HepG2 (cell line): ENCODE measurements at regions not wholly inside any gene's neighbourhood (a gene's known extent, or its start where the extent isn't known, plus 50 kb on each side); places are given as distances from the start of the nearest gene placed in this dataset.

ENCODE experiments used
- HMG20B ChIP-seq: conservative IDR thresholded peaks from 2 replicates; pipeline ENCODE4 v1.6.1; 2016; ENCODE audit warnings: missing genetic modification reagents, missing compliant biosample characterization
- IRF2 ChIP-seq: IDR thresholded peaks from 2 replicates; pipeline ENCODE4 v1.6.1; 2018; ENCODE audit warnings: missing genetic modification reagents, missing compliant biosample characterization
- KDM3A ChIP-seq: IDR thresholded peaks from 2 replicates; pipeline ENCODE4 v1.6.1; 2018; ENCODE audit warnings: low read depth, missing compliant biosample characterization
- NBN ChIP-seq: fragments of 450-650 bp; conservative IDR thresholded peaks from 2 replicates; pipeline ENCODE4 v1.6.1; 2017
- NFYB ChIP-seq: sonication (generic); formaldehyde crosslinking; IDR thresholded peaks from 2 replicates; pipeline ENCODE4 v1.4.0; 2020; ENCODE audit warnings: missing genetic modification reagents
- THYN1 ChIP-seq: sonication (generic); formaldehyde crosslinking; IDR thresholded peaks from 2 replicates; pipeline ENCODE4 v1.8.1; 2023; ENCODE audit warnings: low read depth, mild to moderate bottlenecking, moderate library complexity, missing genetic modification reagents, borderline replicate concordance
- ZNF317 ChIP-seq: sonication (generic); formaldehyde crosslinking; IDR thresholded peaks from 2 replicates; pipeline ENCODE4 v1.5.0; 2020; ENCODE audit warnings: mild to moderate bottlenecking, missing genetic modification reagents
- ZNF577 ChIP-seq: sonication (generic); formaldehyde crosslinking; IDR thresholded peaks from 2 replicates; pipeline ENCODE4 v1.4.0; 2020; ENCODE audit warnings: mild to moderate bottlenecking, low read depth, missing genetic modification reagents, borderline replicate concordance
- TF ChIP-seq, protein P1 (sequence below): sonication (generic); formaldehyde crosslinking; IDR thresholded peaks from 2 replicates; pipeline ENCODE4 v1.8.1; 2023; ENCODE audit warnings: mild to moderate bottlenecking, moderate library complexity, missing genetic modification reagents
- TF ChIP-seq, protein P2 (sequence below): sonication (generic); formaldehyde crosslinking; IDR thresholded peaks from 2 replicates; pipeline ENCODE4 v1.4.0; 2020; ENCODE audit warnings: missing genetic modification reagents, borderline replicate concordance
- TF ChIP-seq, protein P3 (sequence below): sonication (generic); formaldehyde crosslinking; IDR thresholded peaks from 2 replicates; pipeline ENCODE4 v1.4.0; 2020; ENCODE audit warnings: missing genetic modification reagents
- TF ChIP-seq, protein P4 (sequence below): sonication (generic); formaldehyde crosslinking; IDR thresholded peaks from 2 replicates; pipeline ENCODE4 v1.5.0; 2020; ENCODE audit warnings: missing genetic modification reagents
- TF ChIP-seq, protein P5 (sequence below): sonication (generic); formaldehyde crosslinking; IDR thresholded peaks from 2 replicates; pipeline ENCODE4 v1.4.0; 2020; ENCODE audit warnings: missing genetic modification reagents

DNA sequence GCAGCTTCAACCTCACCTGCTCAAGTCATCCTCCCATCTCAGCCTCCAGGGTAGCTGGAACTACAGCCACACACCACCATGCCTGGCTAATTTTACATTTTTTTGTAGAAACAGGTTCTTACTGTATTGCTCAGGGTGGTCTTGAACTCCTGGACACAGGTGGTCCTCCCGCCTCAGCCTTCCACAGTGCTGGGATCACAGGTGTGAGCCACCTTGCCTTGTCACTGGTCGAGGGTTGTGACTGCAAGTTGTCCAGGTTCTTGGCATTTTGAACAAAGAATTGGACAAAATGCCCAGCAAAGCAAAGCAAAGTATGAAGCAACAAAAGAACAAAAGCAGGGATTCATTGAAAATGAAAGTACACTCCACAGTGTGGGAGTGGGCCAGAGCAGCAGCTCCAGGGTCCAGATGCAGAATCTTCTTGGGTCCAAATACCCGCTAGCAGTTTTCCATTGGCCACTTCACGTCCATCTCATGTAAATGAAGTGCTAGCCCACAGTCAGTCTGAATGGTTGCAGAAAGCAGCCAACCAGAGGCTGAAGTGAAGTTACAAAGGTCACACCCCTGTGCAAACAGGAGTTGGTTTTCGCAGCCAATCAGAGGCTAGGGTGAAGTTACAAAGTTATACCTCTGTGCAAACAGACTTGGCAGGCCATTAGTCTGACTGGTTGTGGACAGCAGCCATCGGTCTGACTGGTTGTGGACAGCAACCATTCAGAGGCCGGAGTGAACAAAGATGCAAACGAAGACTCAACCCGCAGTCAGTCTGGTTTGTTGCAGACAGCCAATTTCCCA is 109.5 kb upstream of the KIF26B start (continued):
- TF ChIP-seq IRF2 (CRISPR knock-in tag) (peak; percentile 83; the same call in 1 of the 2 replicates), HMG20B (CRISPR knock-in tag) (0 out of 2 replicates have a peak, but pooled peaks have one; percentile 26), KDM3A (CRISPR knock-in tag) (no peak), THYN1 (CRISPR knock-in tag) (no peak), ZNF317 (CRISPR knock-in tag) (no peak), ZNF577 (CRISPR knock-in tag) (no peak), NBN (no peak), NFYB (CRISPR knock-in tag) (peak; percentile 89)
- TF ChIP-seq, protein P1, sequence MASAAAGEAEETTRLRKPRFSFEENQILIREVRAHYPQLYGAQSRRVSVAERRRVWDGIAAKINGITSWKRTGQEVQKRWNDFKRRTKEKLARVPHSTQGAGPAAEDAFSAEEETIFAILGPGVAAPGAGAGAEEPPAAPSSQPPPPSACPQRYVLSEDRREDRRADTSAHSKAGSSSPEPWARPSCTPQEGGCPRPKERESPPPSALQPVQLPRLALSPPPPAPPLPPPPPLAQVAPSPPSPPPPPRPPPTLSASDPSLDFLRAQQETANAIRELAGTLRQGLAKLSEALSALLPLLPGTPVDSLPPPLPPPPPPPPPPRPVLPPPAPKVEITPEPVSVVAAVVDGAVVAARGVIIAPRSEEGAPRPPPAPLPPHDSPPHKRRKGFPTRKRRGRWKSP (CRISPR knock-in tag) = 0 out of 2 replicates have a peak, but pooled peaks have one; percentile 47
- TF ChIP-seq, protein P2, sequence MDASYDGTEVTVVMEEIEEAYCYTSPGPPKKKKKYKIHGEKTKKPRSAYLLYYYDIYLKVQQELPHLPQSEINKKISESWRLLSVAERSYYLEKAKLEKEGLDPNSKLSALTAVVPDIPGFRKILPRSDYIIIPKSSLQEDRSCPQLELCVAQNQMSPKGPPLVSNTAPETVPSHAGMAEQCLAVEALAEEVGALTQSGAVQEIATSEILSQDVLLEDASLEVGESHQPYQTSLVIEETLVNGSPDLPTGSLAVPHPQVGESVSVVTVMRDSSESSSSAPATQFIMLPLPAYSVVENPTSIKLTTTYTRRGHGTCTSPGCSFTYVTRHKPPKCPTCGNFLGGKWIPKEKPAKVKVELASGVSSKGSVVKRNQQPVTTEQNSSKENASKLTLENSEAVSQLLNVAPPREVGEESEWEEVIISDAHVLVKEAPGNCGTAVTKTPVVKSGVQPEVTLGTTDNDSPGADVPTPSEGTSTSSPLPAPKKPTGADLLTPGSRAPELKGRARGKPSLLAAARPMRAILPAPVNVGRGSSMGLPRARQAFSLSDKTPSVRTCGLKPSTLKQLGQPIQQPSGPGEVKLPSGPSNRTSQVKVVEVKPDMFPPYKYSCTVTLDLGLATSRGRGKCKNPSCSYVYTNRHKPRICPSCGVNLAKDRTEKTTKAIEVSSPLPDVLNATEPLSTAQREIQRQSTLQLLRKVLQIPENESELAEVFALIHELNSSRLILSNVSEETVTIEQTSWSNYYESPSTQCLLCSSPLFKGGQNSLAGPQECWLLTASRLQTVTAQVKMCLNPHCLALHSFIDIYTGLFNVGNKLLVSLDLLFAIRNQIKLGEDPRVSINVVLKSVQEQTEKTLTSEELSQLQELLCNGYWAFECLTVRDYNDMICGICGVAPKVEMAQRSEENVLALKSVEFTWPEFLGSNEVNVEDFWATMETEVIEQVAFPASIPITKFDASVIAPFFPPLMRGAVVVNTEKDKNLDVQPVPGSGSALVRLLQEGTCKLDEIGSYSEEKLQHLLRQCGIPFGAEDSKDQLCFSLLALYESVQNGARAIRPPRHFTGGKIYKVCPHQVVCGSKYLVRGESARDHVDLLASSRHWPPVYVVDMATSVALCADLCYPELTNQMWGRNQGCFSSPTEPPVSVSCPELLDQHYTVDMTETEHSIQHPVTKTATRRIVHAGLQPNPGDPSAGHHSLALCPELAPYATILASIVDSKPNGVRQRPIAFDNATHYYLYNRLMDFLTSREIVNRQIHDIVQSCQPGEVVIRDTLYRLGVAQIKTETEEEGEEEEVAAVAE = 0 out of 2 replicates have a peak, but pooled peaks have one; percentile 70
- TF ChIP-seq, protein P3, sequence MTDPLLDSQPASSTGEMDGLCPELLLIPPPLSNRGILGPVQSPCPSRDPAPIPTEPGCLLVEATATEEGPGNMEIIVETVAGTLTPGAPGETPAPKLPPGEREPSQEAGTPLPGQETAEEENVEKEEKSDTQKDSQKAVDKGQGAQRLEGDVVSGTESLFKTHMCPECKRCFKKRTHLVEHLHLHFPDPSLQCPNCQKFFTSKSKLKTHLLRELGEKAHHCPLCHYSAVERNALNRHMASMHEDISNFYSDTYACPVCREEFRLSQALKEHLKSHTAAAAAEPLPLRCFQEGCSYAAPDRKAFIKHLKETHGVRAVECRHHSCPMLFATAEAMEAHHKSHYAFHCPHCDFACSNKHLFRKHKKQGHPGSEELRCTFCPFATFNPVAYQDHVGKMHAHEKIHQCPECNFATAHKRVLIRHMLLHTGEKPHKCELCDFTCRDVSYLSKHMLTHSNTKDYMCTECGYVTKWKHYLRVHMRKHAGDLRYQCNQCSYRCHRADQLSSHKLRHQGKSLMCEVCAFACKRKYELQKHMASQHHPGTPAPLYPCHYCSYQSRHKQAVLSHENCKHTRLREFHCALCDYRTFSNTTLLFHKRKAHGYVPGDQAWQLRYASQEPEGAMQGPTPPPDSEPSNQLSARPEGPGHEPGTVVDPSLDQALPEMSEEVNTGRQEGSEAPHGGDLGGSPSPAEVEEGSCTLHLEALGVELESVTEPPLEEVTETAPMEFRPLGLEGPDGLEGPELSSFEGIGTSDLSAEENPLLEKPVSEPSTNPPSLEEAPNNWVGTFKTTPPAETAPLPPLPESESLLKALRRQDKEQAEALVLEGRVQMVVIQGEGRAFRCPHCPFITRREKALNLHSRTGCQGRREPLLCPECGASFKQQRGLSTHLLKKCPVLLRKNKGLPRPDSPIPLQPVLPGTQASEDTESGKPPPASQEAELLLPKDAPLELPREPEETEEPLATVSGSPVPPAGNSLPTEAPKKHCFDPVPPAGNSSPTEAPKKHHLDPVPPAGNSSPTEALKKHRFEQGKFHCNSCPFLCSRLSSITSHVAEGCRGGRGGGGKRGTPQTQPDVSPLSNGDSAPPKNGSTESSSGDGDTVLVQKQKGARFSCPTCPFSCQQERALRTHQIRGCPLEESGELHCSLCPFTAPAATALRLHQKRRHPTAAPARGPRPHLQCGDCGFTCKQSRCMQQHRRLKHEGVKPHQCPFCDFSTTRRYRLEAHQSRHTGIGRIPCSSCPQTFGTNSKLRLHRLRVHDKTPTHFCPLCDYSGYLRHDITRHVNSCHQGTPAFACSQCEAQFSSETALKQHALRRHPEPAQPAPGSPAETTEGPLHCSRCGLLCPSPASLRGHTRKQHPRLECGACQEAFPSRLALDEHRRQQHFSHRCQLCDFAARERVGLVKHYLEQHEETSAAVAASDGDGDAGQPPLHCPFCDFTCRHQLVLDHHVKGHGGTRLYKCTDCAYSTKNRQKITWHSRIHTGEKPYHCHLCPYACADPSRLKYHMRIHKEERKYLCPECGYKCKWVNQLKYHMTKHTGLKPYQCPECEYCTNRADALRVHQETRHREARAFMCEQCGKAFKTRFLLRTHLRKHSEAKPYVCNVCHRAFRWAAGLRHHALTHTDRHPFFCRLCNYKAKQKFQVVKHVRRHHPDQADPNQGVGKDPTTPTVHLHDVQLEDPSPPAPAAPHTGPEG (CRISPR knock-in tag) = no peak
- TF ChIP-seq, protein P4, sequence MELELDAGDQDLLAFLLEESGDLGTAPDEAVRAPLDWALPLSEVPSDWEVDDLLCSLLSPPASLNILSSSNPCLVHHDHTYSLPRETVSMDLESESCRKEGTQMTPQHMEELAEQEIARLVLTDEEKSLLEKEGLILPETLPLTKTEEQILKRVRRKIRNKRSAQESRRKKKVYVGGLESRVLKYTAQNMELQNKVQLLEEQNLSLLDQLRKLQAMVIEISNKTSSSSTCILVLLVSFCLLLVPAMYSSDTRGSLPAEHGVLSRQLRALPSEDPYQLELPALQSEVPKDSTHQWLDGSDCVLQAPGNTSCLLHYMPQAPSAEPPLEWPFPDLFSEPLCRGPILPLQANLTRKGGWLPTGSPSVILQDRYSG = no peak
- TF ChIP-seq, protein P5, sequence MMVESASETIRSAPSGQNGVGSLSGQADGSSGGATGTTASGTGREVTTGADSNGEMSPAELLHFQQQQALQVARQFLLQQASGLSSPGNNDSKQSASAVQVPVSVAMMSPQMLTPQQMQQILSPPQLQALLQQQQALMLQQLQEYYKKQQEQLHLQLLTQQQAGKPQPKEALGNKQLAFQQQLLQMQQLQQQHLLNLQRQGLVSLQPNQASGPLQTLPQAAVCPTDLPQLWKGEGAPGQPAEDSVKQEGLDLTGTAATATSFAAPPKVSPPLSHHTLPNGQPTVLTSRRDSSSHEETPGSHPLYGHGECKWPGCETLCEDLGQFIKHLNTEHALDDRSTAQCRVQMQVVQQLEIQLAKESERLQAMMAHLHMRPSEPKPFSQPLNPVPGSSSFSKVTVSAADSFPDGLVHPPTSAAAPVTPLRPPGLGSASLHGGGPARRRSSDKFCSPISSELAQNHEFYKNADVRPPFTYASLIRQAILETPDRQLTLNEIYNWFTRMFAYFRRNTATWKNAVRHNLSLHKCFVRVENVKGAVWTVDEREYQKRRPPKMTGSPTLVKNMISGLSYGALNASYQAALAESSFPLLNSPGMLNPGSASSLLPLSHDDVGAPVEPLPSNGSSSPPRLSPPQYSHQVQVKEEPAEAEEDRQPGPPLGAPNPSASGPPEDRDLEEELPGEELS (CRISPR knock-in tag) = peak; percentile 44; the same call in 1 of the 2 replicates
